A673 (cell line): ENCODE measurements at regions not wholly inside any gene's neighbourhood (a gene's known extent, or its start where the extent isn't known, plus 50 kb on each side); places are given as distances from the start of the nearest gene placed in this dataset.

ENCODE experiments used
- EZH2 ChIP-seq: fragments of 200-600 bp; sonication (generic); IDR thresholded peaks from 2 replicates; pipeline ENCODE4 v1.6.1; 2017; ENCODE audit warnings: borderline replicate concordance, low read depth, mild to moderate bottlenecking, mixed read lengths, antibody characterized with exemption, low read length; ENCODE audit not compliant: poor library complexity, severe bottlenecking
- TF ChIP-seq, protein P1 (sequence below): fragments of 300-800, 200-600 bp; sonication (generic); conservative IDR thresholded peaks from 2 replicates; pipeline ENCODE4 v1.5.1; 2017; ENCODE audit warnings: low read depth, mild to moderate bottlenecking, antibody characterized with exemption, low read length, moderate library complexity, mixed read lengths

GRCh38 chr10:89147256-89147655, 59.9 kb downstream of the CH25H start:
- TF ChIP-seq EZH2 = no peak
- TF ChIP-seq, protein P1, sequence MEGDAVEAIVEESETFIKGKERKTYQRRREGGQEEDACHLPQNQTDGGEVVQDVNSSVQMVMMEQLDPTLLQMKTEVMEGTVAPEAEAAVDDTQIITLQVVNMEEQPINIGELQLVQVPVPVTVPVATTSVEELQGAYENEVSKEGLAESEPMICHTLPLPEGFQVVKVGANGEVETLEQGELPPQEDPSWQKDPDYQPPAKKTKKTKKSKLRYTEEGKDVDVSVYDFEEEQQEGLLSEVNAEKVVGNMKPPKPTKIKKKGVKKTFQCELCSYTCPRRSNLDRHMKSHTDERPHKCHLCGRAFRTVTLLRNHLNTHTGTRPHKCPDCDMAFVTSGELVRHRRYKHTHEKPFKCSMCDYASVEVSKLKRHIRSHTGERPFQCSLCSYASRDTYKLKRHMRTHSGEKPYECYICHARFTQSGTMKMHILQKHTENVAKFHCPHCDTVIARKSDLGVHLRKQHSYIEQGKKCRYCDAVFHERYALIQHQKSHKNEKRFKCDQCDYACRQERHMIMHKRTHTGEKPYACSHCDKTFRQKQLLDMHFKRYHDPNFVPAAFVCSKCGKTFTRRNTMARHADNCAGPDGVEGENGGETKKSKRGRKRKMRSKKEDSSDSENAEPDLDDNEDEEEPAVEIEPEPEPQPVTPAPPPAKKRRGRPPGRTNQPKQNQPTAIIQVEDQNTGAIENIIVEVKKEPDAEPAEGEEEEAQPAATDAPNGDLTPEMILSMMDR = no peak
